Activated naive CD4-positive, alpha-beta T cell treated with Interleukin-2 at 50 U/mL for 16 hours (primary cell): ENCODE measurements at regions not wholly inside any gene's neighbourhood (a gene's known extent, or its start where the extent isn't known, plus 50 kb on each side); places are given as distances from the start of the nearest gene placed in this dataset.

Experiments
- DNase-seq: peaks from one replicate; pipeline ENCODE4 v3.0.0-alpha.2; 2020

DNA sequence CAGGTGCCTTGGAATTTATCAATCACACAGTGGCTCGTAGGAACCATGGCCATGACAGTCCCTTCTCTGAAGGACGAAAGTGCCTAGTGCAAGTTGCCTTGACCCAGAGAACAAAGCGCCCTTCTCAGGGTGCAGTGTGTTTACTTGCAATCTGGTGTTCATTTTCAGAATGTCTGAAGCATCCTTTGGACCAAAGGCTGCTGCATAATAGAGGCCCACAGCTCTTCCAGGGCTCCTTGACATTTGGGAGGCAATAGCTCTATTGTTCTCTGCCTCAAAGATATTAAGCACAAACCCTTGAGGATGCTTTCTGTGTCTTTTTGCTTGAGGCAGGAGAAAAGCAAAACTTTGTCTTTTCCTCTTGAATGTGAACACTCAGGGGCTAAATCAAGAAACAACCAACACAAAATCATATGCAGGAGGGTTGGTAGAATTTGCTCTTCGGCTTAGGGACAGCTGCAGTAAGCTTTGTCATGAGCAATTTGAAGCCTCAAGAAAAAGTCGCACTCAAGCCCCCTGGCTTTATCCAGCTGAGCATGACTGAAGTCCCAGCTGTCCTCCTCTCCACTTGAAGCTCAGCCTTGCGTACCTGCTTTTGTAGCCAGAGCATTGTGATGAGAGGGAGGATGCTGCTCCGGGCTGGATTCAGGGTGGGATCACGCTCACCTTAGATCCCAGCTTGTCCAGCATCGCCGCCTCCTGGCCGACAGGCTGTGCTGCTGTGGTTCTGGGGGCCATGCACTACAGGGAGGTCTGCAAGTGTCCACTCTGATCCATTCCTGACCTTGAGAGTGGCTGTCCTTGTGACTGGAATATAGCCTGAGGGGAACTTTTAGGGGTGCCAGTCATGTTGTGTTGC, 495.4 kb downstream of the CDH26 start:
- no peak for DNase-seq

GRCh38 chr20:60454491-60454890, 496.3 kb downstream of the CDH26 start:
- DNase-seq: no peak

GRCh38 chr20:60455272-60455671, 497.0 kb downstream of the CDH26 start:
- no peak for DNase-seq

DNA sequence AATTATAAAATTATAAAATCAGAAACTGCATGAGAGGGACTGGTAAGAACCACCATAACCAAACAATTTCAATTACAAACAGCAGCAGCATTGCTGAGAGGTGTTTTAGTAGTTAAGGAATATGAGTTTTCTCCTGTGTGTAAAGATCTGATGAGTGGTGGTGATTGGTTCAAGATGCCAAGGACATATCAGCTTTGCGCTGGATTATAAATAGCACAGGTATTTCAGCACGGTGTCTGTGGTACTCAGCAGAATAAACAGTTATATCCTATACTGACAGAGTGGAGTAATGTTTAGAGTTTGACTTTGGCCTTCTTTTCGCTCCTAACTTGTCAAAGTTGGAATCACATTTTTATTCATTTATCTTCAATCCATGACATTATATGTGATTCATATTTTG, 501.0 kb downstream of the CDH26 start:
- DNase-seq: no peak

DNA sequence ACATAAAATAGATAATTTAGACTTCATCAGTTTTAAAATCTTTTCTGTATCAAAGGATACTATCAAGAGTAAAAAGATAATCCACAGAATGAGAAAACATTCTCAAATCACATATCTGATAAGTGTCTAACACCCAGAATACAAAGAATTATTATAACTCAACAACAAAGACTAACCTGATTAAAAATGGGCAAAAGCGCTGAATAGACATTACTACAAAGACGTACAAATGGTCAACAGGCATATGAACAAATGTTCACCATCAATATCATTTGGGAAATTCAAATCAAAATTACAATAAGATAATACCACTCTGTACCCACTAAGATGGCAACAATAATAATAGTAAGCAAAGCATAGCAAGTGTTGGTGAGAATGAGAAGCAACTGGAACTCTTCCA, 503.8 kb downstream of the CDH26 start:
- DNase-seq: no peak

DNA sequence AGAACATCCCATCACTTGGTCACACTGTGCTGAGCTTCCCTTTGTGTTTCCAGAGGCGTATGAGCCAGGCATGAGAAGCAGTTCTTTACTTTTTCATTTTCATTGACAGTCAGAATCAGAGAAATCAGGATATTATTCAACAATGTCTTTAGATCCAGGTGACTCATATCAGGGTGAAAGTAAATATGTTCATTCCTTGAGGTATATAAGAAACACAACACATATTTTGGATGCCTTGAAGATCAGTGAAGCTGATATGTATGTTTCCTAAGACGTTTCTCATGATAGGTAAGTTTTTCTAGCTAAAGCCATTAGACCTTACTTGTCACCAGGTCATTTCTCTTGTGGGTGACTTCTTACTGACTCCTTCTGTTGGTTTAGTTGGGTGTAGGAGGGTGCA, 505.6 kb downstream of the CDH26 start:
- DNase-seq: no peak

- DNase-seq: no peak
These were observed 507.2 kb downstream of the CDH26 start for GRCh38 chr20:60465439-60465838.

GRCh38 chr20:60465993-60466686, 507.9 kb downstream of the CDH26 start:
- no peak for DNase-seq

- DNase-seq: no peak
These were observed 508.4 kb downstream of the CDH26 start for GRCh38 chr20:60466687-60467022.

DNA sequence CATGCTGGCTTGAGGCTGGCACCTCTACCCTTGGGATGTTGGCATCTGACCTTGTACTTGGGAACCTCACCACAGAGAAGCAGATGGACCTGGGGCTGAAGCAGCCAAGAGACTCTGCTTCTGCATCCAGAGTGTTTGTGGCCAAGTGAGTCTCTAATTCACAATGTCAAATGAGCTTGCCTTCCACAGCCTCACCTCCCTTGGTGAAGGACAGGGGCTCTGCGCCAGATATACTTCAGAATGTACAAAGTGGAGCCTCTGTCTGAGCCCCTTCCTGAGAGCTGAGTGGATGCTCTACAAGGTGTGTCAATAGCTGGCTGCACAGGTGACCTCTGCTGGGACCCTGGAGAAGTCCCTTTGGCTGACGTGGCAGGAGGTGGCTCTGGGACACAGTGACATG, 508.9 kb downstream of the CDH26 start:
- no peak for DNase-seq

GRCh38 chr20:60467771-60468170, 509.5 kb downstream of the CDH26 start:
- DNase-seq: no peak

DNA sequence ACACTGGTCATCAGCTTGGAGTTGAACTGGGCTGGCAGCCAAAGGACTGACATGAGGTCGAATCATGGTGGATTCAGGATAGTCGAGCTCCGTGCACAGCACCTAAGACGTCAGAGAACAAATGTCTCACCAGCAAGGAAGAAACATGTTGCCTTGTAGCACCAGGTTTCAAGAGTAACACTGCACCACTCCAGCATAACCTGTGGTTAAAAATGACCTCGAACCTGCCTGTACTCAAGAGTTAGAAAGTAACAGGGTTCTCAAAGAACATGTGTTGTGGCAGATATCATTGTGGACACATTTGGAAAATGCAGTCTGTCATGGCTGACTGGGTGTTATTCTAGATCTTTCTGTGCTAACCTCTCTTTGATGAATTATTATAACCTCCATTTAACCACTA, 511.6 kb downstream of the CDH26 start:
- DNase-seq: no peak

GRCh38 chr20:60470366-60470765, 512.1 kb downstream of the CDH26 start:
- no peak for DNase-seq

- DNase-seq: no peak
These were observed 515.0 kb downstream of the CDH26 start for GRCh38 chr20:60473211-60473610.

DNA sequence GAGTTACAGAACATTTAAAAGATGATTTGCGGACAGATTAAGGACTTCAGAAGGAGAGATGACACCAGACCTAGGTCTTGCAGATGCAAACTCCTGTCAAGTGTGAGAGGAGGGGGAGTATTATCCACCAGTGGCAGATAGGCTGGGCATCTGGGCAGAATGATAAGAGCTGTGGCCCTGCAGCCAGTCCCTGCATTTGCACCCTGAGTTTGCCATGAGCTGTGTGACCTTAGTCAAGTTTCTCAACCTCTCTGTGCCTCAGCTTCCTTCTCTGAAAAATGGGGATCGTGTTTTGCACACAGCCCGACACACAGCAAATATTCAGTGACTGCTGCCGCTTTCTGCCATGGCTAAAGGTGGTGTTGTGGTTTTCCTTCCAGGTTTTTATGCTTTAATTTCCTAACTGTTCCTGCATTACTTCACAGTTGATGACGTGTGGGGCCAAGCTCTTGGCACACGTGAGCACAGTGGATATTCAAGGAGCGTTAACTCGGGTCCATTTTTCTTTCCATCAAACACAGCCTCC, 516.2 kb downstream of the CDH26 start:
- DNase-seq: no peak

DNA sequence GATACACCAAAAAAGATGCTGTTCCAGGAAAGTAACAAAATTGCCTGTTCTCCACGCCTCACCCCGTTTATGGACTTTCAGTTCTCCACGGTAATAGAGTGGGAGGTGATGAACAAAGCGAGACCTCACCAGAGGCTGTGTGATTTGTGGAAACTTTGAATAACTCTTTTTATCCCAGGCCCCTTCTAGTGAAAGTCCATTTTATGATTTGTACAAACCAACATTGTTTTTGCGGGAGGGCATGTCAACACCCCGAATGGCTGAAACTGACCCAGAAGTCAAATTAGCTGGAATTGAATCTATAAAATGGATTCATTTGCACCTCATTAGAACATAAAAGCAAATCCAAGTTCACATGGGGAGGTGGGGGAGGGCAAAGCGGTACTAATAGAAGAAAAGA, 517.8 kb downstream of the CDH26 start:
- DNase-seq: no peak

DNA sequence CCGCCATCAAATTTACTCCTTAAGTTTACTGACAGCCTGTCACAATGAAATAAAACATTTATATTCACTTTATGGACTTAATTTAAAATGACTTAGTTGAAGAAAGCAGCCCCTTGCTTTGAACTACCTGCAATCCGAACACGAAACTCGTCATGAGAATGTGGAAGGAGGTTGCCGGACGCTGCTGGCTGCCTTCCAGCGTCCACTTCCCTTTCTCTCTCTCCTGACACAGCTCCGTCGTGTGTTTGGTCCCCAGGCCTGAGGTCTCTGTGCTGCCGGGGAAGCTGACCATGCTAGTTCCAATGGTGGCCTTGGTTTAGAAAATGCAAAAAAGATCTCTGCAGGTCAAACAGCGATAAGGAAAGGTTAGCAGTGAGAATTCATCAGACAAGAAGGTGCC, 519.7 kb downstream of the CDH26 start:
- no peak for DNase-seq

DNA sequence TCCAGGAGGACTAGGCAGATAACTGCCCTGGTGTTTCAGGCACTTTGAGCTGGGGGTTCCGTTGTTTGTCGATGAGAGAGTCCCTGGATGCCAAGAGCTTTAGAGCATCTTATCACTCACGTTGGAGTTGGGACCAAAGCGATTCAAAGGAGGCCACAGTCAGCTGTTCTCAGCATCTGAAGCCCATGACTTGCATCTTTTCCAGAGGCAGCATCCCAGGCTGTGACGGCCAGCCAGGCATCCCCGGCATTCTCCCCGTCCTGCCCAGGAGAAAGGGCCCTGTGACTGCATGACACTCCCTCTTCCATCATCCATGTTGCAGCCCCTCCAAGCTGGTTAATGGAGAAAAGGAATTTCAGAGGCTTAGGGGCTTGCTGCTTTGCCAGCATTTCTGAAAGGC, 520.3 kb downstream of the CDH26 start:
- DNase-seq: no peak

- DNase-seq: no peak
These were observed 522.9 kb downstream of the CDH26 start for GRCh38 chr20:60480950-60481742.

DNA sequence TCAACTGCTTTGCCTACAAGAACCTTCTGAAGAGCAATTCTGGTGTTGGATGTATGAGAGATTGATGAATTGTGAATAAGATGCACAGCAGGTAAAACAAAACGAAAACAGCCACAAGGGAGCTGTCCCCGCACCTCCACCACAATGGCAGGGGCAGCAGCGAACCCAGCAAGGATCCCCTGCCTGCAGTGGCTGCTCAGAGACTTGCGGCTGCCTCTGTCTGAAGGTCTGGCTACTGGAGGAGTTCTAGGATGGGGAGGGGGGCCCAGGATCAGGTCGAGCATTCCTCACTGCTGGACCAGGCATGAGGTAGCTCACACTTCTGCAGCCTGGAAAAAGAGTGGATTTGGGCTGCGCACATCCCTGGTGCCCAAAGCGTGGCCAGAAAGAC, 523.5 kb downstream of the CDH26 start:
- DNase-seq: no peak

- no peak for DNase-seq
These were observed 524.2 kb downstream of the CDH26 start for GRCh38 chr20:60482221-60483008.

- DNase-seq: no peak
These were observed 525.1 kb downstream of the CDH26 start for GRCh38 chr20:60483371-60483770.

DNA sequence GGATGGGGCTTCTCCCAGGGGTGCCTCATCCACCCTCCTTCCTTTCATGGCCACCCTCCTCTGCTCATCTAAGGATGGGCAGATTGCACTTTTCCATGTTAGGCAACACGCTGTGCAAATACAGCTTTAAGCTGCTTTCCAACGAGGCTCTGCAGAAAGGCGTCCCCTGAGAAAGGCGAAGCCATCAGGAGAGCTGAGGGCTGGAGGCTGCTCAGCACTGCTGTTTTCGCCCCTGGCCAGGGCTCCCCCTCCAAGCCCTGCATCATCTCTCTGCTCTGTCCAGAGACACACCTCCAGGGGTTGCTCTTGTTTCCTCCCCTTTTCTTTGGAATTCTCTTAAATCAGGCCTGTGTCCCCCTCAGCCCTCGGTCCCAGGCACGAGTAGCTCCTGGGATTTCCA, 526.1 kb downstream of the CDH26 start:
- DNase-seq: no peak
